Midbrain (tissue), 1 donor: ENCODE measurements at regions not wholly inside any gene's neighbourhood (a gene's known extent, or its start where the extent isn't known, plus 50 kb on each side); places are given as distances from the start of the nearest gene placed in this dataset.

Experiments
- DNase-seq: peaks from one replicate; lab custom pipeline; 2025; lab: John Stamatoyannopoulos, UW

- DNase-seq = peak; percentile 67
Observed at GRCh38 chr12:41932470-41932991, 212.1 kb downstream of the GXYLT1 start.

- DNase-seq = no peak
Observed at GRCh38 chr12:41930866-41931437, 213.7 kb downstream of the GXYLT1 start.

GRCh38 chr12:41924111-41924510 lies 220.6 kb downstream of the GXYLT1 start:
- no peak for DNase-seq

GRCh38 chr12:41923351-41923750 lies 221.3 kb downstream of the GXYLT1 start:
- no peak for DNase-seq

GRCh38 chr12:41920355-41920754 lies 224.3 kb downstream of the GXYLT1 start:
- DNase-seq = no peak

- peak; percentile 20 for DNase-seq
Observed at GRCh38 chr12:41919526-41920261, 225.0 kb downstream of the GXYLT1 start.

- DNase-seq = no peak
Observed at GRCh38 chr12:41919048-41919447, 225.6 kb downstream of the GXYLT1 start.

- DNase-seq = no peak
Observed at GRCh38 chr12:41917938-41918341, 226.7 kb downstream of the GXYLT1 start.

GRCh38 chr12:41917181-41917580 lies 227.5 kb downstream of the GXYLT1 start:
- DNase-seq = no peak

GRCh38 chr12:41910578-41911320 lies 233.9 kb downstream of the GXYLT1 start:
- no peak for DNase-seq

- DNase-seq = no peak
Observed at GRCh38 chr12:41908206-41908605, 236.5 kb downstream of the GXYLT1 start.

- no peak for DNase-seq
Observed at GRCh38 chr12:41907550-41907949, 237.1 kb downstream of the GXYLT1 start.

- no peak for DNase-seq
Observed at GRCh38 chr12:41907021-41907420, 237.7 kb downstream of the GXYLT1 start.

- DNase-seq = no peak
Observed at GRCh38 chr12:41905759-41906297, 238.8 kb downstream of the GXYLT1 start.

- DNase-seq = no peak
Observed at GRCh38 chr12:41905073-41905758, 239.5 kb downstream of the GXYLT1 start.

GRCh38 chr12:41904041-41904440 lies 240.6 kb downstream of the GXYLT1 start:
- no peak for DNase-seq

- DNase-seq = no peak
Observed at GRCh38 chr12:41903014-41903708, 241.5 kb downstream of the GXYLT1 start.

- DNase-seq = no peak
Observed at GRCh38 chr12:41899577-41899976, 245.1 kb downstream of the GXYLT1 start.

GRCh38 chr12:41897593-41897992 lies 247.1 kb downstream of the GXYLT1 start:
- DNase-seq = no peak

GRCh38 chr12:41893491-41893890 lies 251.2 kb downstream of the GXYLT1 start:
- DNase-seq = no peak

GRCh38 chr12:41892302-41892701 lies 252.4 kb downstream of the GXYLT1 start:
- DNase-seq = no peak
